ENCODE measurements at regions not wholly inside any gene's neighbourhood (a gene's known extent, or its start where the extent isn't known, plus 50 kb on each side); places are given as distances from the start of the nearest gene placed in this dataset.

DNA sequence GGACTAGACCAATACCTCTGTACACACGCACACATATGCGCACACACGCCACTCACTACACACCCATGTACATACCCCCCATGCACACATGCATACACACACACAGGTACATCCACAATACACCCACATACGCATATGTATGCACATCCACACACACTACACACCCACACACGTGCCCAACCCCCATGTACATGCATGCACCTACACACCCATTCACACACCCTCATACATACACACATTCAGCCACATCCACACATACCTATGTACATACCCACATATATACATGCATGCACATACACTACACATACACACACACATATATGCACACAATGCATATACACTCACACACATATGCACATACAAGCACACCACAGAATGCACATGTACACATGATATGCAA is 107.1 kb downstream of the GADD45G start:
- H3K9me3 Mint-ChIP-seq (ENCODE audit: low read depth): no peaks in the 10 kb centered on the region
- H3K27ac Mint-ChIP-seq: no peak overlapping the region
- H3K4me1 Mint-ChIP-seq (ENCODE audit: low read depth): no peaks in the 10 kb centered on the region
- no peak for TF ChIP-seq CTCF (IDR thresholded peaks at IDR 0.05; ENCODE audit: unreplicated experiment)
- H3K27me3 Mint-ChIP-seq: peaks cover 17% of the 10 kb centered on the region
- no peaks in the 10 kb centered on the region for H3K36me3 Mint-ChIP-seq (ENCODE audit: insufficient read depth)
- H3K4me3 Mint-ChIP-seq (ENCODE audit: low read depth): no peak overlapping the region
- no peak for DNase-seq (ENCODE audit: low spot score, unreplicated experiment)

GRCh38 chr9:89712283-89712682 is 107.5 kb downstream of the GADD45G start:
- TF ChIP-seq CTCF (IDR thresholded peaks at IDR 0.05; ENCODE audit: unreplicated experiment): no peak
- Mint-ChIP-seq H3K4me3 (ENCODE audit: low read depth) (no peak overlapping the region), H3K27ac (no peak overlapping the region), H3K9me3 (ENCODE audit: low read depth) (no peaks in the 10 kb centered on the region), H3K27me3 (peaks cover 14% of the 10 kb centered on the region), H3K36me3 (ENCODE audit: insufficient read depth) (no peaks in the 10 kb centered on the region), H3K4me1 (ENCODE audit: low read depth) (no peaks in the 10 kb centered on the region)
- no peak for DNase-seq (ENCODE audit: low spot score, unreplicated experiment)

DNA sequence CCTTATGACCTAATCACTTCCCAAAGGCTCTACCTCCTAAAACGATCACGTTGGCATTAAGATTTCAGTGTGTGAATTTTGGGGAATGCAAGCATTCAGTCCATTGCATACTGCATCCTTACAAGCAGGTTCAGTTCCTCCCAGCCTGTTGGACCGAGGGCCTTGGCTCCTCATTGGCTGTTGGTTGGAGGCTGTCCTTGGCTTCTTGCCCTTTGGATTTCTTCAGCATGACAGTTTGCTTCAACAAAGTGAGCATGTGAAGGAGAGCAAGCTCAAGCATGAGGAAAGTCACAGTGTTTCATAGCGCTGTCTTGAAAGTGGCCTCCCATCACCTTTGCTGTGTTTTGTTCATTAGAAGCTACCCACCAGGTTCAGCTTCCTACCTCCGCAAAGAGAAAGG is 109.5 kb downstream of the GADD45G start:
- Mint-ChIP-seq H3K4me3 (ENCODE audit: low read depth) (no peak overlapping the region), H3K4me1 (ENCODE audit: low read depth) (no peaks in the 10 kb centered on the region)

DNA sequence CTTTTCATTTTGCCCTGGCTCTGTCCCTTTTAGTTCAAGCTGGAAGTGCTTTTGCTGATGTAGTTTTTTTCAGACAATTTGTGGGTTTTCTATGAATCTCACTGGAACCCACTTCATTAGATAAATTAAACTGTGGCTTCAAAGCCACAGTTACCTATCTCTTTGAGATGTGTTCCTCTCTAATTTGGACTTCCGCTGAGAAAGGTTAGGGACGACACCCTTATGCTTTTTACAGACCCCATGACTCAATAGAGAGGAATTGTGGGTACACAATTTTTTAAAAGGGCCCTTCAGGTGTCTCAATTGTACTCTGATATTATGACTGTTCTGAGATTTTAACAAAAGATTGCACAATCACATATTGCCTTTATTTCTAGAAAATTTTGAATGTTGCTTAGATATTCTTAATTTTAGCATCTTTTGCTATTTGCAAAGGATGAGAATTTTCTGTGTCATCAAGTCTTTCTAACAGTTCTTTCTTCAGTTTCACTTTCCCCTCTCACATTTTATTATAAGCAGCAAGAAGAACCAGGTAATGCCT is 110.6 kb downstream of the GADD45G start:
- Mint-ChIP-seq H3K4me3 (ENCODE audit: low read depth) (no peak overlapping the region), H3K9me3 (ENCODE audit: low read depth) (no peaks in the 10 kb centered on the region), H3K4me1 (ENCODE audit: low read depth) (no peaks in the 10 kb centered on the region), H3K27ac (no peak overlapping the region), H3K36me3 (ENCODE audit: insufficient read depth) (no peaks in the 10 kb centered on the region), H3K27me3 (peaks cover 11% of the 10 kb centered on the region)
- no peak for DNase-seq (ENCODE audit: low spot score, unreplicated experiment)
- no peak for TF ChIP-seq CTCF (IDR thresholded peaks at IDR 0.05; ENCODE audit: unreplicated experiment)

More for the DNA sequence above, 109.5 kb downstream of the GADD45G start:
- Mint-ChIP-seq H3K27me3 (peaks cover 6% of the 10 kb centered on the region), H3K9me3 (ENCODE audit: low read depth) (no peaks in the 10 kb centered on the region), H3K27ac (no peak overlapping the region), H3K36me3 (ENCODE audit: insufficient read depth) (no peaks in the 10 kb centered on the region)
- TF ChIP-seq CTCF (IDR thresholded peaks at IDR 0.05; ENCODE audit: unreplicated experiment): no peak
- DNase-seq (ENCODE audit: low spot score, unreplicated experiment): no peak

- DNase-seq (ENCODE audit: low spot score, unreplicated experiment): no peak
- no peaks in the 10 kb centered on the region for H3K9me3 Mint-ChIP-seq (ENCODE audit: low read depth)
- no peaks in the 10 kb centered on the region for H3K36me3 Mint-ChIP-seq (ENCODE audit: insufficient read depth)
- TF ChIP-seq CTCF (IDR thresholded peaks at IDR 0.05; ENCODE audit: unreplicated experiment): no peak
- H3K27me3 Mint-ChIP-seq: peaks cover 15% of the 10 kb centered on the region
- no peaks in the 10 kb centered on the region for H3K4me1 Mint-ChIP-seq (ENCODE audit: low read depth)
- H3K4me3 Mint-ChIP-seq (ENCODE audit: low read depth): no peak overlapping the region
- no peak overlapping the region for H3K27ac Mint-ChIP-seq
These were observed 111.1 kb downstream of the GADD45G start for GRCh38 chr9:89715881-89716280.
